ENCODE measurements at regions not wholly inside any gene's neighbourhood (a gene's known extent, or its start where the extent isn't known, plus 50 kb on each side); places are given as distances from the start of the nearest gene placed in this dataset.

DNA sequence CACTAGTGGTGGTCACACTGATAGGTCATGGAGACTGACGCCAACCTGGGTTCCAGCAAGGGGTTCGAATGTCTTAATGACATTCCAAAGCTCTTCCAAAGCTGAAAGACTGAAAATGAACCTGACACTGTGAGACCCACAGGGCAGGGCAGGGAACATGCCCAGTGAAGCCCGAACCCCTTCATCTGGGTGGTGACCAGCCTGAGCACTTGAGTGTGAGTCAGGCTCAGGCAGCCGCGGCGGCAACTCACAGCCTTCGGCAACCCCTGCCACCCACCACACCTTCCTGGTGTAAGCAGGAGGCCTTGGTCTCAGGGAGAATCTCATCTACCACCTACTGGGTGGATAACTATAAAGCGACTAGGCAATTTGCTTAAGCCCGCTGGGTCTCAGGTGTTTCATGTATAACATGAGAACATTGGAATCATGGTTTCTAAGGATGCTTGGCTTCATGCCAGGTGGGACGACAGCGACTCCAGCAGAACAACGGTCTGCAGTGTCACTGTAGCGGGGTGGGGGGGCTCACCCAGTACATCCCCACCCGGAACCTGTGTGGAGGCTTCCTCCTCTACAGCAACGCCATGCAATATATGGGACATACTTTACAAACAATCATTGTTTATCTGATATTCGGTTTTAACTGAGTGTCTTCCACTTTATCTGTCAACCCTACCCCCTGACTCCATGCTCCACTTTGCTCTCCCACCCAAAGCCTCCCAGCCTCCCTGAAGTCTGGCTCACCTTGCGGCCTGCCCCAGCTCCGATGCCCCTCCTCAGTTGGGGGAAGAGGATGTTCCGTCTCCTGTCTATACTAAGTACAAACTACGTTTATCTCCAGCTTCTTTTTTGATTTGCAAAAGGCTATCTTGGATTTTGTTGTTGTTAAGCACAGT is 125.0 kb upstream of the MEF2A start:
- no peak for DNase-seq

DNA sequence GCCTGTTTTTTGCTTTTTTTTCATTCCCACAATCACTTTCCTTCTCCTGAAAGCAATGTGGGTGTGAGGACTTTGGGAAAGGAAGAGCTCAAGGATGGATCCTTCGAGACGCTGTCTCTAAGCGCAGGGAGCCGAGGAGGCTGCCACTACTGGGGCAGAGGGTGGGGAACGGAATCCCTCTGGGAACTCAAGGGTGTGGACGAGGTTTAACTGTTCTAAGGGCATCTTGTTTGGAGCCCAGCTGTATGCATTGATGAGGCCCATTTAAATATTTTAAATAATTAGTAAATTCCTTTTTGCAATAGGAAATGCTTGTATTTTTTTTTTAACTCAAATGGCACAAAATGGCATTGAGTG is 124.4 kb upstream of the MEF2A start:
- DNase-seq, result no peak

- DNase-seq, result no peak
These were observed 123.9 kb upstream of the MEF2A start for GRCh38 chr15:99441871-99442251.

DNA sequence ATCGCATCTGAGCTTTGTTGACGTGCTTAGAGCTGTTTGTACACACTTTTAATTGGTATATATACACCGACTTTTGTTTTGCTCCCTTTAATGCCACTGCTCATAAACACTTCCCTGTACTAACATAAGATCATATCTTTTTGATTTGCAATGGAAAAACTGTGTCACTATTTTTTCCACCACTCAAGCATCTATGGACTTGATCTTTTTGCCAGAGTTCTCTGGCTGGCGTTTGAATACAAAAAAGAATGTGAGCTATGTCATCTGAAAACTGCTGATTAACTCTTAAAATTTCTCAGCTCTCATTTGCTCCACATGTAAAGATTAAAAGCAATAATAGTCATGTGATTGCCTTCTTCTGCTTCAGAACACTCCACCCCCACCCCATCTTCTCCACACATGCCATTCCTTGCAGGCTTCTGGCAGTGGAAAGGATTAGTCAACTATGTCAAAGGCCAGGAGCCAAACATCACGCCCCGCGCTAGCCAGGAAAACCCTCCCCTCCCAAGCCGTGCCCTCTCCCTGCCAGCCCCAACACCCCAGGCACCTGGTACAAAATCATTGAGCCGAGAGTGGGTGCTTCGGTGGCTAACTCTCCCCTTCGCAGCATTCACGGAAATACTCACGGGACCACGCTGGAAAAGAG is 123.4 kb upstream of the MEF2A start:
- DNase-seq, result peak; percentile 89

GRCh38 chr15:99443056-99443756 is 122.6 kb upstream of the MEF2A start:
- no peak for DNase-seq

- no peak for DNase-seq
These were observed 121.9 kb upstream of the MEF2A start for GRCh38 chr15:99443768-99444446.

- DNase-seq, result no peak
These were observed 120.4 kb upstream of the MEF2A start for GRCh38 chr15:99445272-99445850.

DNA sequence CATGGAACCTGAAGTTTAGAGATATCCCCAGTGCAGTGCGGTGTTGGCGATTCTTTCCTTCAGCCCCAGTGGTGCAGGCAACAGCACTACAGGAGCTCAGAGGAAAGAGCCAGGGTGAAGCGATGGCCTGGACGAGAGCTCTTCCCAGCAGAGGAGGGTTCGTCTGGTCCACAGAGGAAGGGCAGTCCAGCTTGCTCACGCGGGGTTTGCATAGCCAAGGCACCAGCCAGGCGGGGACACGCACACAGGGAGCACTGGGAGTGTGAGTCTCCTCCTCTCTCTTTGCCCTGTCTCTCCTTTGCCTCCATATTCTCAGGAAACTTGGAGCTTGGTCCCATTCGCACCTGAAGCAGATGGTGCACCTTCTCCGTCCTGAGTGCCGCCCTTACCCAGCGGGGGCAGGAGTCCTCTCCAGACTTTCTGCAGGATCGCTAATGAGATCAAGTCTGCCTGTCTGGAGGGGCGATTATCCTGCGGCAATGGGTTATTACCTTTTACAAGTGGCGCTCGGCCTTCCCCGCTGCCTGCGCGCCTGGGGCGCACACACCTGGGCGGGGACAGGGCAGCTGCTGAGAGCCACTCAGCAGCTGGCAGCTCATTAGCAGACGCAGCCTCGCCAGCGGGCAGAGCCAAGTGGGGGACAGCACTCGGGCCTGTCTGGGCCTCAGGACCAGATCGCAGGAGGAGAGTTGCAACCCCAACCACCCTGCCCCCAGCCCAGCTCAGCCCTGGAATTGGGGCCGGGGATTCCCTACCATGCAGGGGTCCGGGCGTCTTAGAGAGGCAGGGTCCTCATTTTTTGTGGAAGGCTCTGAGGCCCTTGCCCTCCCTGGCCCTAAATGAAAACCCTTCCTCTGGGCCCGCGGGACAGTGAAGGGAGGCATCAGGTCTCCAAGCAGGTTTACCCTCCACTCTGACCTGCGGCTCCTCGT is 119.0 kb upstream of the MEF2A start:
- DNase-seq, result no peak

GRCh38 chr15:99447497-99448371 is 118.0 kb upstream of the MEF2A start:
- DNase-seq, result no peak

DNA sequence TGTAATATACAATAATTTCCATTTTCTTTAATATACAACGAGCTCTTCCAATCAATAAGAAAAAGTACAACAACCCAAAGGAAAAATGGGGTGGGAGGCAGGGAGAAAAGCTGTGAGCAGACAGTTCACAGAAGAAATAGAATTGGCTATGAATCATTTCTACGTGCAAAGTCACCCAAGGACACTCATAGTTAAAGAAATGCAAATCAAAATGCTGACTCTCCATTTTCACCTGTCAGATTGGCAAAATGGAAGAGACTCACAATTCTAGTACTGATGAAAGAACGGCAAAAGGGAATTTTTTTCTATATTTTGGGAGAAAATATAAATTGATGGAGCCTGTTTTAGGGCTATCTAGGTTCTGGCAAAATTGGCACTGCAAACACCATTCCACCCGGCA is 116.3 kb upstream of the MEF2A start:
- no peak for DNase-seq

GRCh38 chr15:99450896-99451358 is 114.9 kb upstream of the MEF2A start:
- no peak for DNase-seq

DNA sequence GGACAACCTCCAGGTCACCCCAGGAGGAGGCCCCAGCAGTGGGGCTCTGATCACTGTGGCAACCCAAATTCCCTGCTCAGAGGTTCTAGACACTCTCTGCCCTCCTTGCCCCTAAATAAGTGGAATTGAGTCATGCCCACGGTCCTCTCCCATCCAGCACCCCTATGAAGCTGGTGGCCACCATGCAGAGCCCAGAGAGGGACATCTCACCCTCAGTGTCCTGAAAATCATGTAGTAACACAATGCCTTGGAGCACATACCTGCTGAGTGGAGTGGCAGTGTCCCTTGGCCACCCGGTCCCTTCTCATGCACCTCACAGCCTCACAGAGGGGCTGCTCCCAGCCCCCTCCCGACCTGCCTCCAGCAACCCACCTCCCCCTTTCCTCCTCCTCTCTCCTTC is 114.3 kb upstream of the MEF2A start:
- DNase-seq, result no peak

- DNase-seq, result no peak
These were observed 113.8 kb upstream of the MEF2A start for GRCh38 chr15:99452010-99452409.

- no peak for DNase-seq
These were observed 112.8 kb upstream of the MEF2A start for GRCh38 chr15:99452728-99453636.

GRCh38 chr15:99453637-99454030 is 112.2 kb upstream of the MEF2A start:
- no peak for DNase-seq

DNA sequence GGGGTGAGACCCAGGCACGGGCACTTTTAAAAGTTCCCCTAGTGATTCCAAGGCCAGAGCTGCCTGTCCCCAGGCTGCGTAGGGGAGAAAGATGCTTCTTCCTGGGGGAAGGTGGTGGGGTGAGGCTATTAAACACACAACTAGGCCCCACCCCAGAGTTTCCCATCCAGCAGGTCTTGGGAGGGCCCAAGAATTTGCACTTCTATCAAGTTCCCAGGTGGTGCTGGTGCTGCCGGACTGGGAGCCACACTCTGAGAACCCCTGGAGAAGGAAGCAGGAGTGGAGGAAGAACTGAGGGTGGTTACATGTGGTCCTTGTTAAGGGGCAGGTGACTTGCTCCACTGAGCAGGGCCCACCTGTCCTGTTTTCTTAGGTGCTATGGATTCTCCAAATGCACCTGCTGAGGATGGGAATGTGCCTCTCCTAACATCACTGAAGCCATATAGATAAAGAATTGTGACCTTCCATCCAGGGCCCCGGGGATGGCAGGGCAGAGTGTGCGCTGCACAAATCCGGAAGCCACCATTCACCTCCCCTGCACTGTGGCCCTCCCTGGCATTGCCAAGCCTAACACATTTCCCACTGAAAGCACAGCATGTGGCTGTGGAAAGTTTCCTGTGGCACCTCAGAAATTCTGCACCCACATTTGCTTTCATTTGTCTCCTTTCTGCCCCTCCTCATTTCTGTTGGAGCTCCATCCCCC is 111.5 kb upstream of the MEF2A start:
- no peak for DNase-seq

DNA sequence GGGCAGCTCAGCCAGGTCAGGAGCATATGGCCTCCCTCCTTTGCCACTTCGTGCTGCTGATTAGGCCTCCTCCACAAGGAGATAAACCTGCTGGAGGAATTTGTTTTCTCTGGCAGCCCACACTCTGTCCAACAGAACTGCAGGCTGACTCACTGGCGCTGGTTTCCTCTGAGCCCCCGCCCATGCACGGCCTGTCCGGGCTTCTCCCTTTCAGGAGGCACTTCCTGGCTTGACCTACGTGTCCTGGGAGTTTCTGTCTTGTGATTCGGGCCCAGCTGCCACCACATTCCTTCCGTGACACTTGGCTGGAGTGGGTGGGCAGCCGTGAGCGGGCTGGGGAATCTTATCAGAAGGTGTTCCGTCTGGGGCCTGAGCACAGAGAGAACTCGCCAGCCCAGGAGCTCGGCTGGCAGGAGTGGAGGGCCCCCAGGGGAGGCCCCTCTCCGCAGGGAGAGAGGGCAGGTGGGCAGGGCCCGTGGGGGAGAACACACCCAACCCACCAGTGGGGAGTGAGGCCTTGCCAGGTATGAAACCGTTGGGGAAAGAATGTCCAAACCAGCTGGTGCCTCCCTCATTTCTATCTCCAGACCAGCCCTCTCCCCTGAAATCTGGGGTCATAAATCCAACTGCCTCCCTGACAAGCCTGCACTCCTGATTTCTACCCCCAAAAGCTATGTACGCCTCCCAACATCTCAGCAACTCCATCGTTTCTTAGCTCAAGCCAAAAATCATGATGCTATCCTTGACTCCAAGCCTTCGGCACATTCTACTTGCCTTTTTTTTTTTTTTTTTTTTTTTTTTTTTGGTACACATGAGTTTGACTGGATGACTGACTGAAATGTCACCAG is 110.6 kb upstream of the MEF2A start:
- DNase-seq, result peak; percentile 96

- DNase-seq, result no peak
These were observed 110.0 kb upstream of the MEF2A start for GRCh38 chr15:99455789-99456160.

All from HCEC 1CT (cell line).